Stimulated activated CD4-positive, alpha-beta T cell treated with anti-CD3 and anti-CD28 coated beads, Interleukin-12 subunit alpha, Interleukin-12 subunit beta, amount 100 ng/mL, for 4 hours (primary cell): ENCODE measurements at regions not wholly inside any gene's neighbourhood (a gene's known extent, or its start where the extent isn't known, plus 50 kb on each side); places are given as distances from the start of the nearest gene placed in this dataset.

Experiments
- DNase-seq: peaks from one replicate; pipeline ENCODE4 v3.0.0-alpha.2; 2020

DNA sequence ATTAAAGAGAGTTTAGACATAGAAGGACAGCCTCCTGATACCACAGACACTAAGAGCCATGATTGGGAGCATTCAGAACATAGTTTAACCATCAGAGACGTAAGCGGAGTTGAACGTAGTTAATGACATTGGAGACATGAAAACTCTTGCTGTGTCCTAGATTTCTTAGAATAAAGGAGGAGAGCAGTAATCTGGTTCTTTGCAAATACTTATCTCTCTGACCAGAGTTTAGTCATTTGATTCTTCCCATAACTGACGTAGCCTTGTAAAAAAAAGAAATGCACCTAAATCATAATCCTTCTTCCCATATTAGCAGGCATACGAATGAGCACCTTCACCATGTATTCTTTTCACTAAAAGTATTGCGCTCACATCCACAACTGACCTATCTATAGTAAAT lies 433.3 kb upstream of the SMC2 start:
- no peak for DNase-seq

DNA sequence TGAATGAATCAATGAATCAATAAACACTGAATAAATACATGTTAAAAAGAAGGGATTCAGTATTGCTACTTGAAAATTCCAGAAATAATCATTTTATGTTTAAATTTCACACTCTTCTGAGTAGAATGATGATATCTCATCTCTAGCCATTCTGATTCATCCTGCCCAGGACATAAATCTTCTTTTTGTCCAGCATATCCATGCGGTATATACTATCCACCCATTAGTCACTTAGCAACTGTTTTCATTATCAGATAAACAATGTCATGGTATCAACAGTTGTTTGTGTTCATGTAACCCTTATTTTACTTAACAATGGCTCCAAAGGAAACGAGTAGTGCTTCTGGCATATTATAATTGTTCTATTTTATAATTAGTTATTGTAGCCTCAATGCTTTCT lies 432.4 kb upstream of the SMC2 start:
- no peak for DNase-seq

DNA sequence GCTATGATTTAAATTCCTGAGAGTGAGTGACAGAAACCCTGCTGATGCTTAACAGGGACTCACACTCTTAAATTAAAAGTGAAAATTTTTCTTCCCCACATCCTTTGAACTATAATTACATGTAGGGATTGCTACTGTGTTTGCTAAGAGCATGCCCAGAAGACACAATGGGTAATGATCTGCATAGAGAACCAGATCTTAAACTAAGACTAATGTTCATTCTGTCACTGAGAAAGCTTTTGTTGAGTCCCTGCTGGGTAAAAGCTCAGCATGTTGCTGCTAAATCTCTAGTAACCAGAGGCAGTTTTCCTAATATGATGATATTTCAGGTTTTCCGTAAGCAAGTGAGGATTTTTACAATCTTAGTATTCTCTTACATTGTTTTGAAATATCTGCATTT lies 424.8 kb upstream of the SMC2 start:
- DNase-seq = no peak

DNA sequence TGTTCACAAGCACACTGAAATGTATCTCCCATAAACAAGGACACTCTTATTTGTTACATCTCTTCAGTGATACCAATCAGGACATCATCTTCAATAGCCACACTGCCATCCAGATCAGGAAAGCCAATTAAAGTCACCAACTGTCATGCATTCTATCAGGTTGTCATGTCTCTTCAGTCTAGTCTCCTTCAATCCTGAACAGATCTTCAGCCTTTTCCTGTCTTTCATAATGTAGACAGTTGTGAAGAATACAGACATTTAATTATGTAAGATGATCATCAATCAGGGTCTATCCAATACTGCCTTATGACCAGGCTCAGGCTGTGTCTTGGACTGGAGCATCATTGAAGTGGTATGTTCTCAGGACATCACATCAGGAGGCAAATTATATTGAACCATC lies 419.8 kb upstream of the SMC2 start:
- DNase-seq = no peak

DNA sequence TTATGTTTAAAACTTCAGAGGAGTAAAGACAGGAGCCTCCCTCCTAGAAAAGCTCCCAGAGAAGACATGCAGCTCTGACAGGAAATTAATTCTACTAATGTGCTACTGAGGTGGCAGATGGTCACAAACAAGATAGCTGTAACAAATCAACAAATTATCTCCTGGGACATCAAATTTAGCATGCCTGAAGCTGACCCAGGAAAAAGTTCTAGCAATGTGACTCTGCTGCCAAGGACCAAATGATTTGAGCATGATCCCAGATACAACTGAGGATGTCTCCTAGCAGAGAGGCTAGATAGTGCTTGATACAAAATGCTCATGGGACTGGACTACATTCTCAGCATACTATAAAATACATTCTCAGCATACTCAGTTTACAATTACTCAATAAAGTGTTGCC lies 413.5 kb upstream of the SMC2 start:
- no peak for DNase-seq

DNA sequence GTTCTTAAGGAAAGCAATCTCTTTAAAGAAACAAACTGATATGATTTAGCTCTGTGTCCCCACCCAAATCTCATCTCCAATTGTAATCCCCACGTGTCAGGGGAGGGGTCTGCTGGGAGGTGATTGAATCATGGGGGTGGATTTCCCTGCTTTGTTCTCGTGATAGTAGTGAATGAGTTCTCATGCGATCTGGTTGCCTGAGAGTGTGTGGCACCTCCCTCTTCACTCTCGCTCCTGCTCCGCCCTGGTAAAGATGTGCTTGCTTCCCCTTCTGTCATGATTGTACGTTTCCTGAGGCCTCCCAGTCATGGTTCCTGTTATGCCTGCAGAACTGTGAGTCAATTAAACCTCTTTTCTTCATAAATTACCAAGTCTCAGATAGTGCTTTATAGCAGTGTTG lies 412.7 kb upstream of the SMC2 start:
- DNase-seq = no peak

DNA sequence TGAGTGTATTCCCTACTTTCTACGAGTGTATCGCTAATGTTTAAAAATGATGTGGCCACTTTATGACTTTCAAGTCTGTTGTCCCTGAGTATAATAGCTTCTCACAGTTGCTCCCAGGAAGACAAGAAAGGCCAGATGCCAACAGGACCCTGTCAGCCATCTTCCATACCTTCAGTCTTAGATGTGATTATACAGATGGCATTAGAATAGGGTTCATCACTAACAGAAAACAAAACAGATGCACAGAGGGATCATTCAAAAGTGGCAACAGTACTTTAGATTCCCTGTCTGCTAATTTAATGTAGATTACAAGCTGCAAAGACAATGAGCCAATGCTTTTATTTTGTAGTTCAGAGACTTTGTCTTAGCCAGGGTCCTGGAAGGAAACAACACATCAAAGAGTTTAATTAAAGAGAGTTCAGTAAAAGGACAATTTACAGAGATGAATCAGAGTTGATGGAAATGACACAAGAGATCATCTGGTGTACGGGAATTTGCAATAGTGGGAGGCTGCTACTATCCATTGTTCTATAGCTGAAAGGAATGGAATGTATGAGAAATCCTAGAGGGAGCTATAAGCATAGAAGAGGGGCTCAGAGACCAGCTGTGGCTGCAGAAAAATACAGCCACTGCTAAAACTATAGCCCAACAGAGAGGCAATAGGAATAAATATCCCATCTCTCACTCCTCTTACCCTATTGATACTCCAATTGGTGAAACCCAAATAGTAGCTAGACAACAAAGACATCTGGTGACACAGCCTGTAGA lies 393.7 kb upstream of the SMC2 start:
- DNase-seq = no peak

DNA sequence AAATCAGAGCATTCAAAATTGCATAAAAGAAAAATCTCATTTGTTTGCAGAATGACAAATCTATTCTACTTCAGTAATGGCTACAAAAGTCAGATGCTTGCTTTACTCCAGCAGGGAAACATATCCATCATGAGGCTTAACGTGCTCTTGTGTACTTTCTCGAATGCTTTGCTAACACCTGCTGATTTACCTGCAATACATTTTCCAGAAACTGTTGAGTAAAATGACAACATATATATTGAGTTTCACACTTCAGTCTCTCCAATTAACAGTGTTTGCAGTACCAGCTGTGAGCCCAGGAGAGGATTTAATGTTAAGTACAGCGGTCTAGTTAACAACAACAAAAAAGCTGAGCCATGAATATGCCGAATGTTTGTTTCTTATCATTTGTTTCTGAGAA lies 391.5 kb upstream of the SMC2 start:
- DNase-seq = no peak

DNA sequence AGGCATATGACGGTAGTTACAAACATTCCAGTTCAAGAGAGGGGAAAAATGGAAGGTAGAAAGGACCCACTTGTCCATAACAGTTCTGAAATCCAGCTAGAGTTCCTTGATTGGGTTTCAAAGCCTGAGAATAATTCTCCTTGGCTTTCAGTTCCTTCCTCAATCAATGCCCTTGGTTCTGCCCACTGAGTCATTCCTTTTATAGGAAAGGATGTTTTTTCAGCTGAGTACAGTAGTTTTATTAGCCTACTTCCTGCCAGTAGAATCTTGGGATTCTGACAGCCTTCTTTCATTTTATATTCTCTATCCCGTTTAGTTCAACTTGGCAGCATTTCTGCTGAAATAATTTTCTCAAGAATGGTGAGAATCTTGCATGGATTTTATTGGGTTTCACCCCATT lies 386.9 kb upstream of the SMC2 start:
- DNase-seq = no peak

DNA sequence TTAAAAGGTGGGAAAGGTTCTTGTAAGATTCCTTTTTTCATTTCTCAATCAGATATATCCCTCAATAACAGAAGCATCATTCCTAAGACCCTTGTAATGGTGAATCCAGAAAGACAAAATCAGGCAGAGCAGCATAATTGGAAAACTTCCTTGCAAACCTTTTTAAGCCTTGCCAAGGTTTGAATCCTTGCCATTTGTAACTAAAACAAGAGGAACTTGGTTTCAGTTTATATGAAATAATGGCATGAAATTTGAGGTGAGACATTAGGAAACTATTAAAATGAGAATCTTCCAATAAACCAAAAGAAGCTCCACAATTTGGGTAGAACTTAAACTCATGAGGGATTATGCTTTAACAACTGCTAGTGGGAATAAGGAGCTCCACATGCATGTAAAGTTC lies 384.7 kb upstream of the SMC2 start:
- DNase-seq = no peak

DNA sequence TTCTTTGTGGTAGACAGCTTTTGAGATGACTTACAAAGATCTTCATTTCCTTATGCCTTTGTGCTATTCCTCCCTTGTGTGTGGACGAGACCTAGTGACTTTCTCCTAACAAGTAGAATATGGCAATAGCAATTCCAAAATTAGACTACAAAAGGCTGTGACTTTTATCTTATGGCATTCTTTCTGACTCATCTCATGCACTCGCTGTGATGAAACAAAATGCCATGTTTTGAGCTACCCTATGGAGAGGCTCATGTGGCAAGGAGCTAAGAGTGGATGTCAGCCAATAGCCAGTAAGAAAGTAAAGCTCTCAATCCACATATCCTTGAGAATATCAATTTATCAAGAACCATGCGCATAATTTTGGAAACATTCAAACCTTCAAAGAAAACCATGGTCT lies 380.5 kb upstream of the SMC2 start:
- DNase-seq = no peak

DNA sequence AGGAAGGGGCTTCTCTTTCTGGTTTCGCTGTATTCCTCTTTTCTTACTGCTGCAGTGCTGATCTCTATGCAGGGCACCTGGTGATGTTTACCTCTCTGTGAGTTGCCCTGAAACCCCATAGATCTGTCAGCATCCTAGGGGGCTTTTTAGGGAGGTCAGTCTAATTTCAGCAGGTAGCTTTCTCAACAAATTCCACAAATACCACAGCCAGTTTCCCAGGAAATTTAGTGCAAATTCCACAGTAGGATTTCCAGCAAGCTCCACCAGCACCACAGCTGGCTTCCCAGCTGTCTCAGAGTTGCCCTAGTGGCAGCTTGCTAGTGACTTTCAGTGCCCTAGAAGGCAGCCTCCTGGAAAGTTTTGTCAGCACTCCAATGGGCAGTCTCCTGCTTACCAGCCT lies 379.1 kb upstream of the SMC2 start:
- no peak for DNase-seq

DNA sequence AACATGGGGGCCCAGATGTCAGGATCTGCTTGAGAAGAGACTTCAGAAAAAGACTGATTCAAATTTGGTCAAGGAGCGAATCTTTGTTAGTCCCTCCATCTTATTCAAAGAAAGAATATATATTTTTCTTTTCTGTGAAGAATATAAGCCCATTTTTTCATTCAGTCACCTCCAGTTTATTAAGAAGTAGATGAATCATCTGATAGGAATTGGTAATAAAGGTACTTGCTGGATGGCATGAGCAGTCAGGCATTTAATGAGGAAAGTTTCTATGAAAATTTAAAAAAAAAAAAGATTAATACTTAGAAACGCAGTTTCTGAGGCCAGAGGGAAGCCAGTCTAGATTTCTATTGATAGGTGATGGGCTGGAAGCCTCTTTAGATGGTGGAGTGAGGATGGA lies 373.1 kb upstream of the SMC2 start:
- no peak for DNase-seq

DNA sequence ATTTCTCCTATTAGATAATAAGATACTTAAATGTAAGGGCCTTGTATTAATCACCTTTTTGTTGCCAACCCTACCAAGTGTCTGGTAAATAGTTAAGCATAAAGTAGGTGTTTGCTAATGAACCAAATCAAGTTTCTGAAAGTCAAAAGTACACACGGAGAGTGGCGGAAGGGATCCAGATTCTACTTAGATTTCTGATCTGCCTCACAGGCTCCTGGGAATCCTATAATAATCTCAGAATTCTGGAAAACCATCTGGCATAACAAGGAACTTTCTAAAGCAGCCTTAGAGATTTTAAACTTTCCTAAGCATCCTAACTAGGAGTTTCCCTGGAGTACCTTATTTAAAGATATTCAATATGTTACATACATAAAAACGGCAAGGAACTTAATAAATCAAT lies 363.2 kb upstream of the SMC2 start:
- DNase-seq = no peak

DNA sequence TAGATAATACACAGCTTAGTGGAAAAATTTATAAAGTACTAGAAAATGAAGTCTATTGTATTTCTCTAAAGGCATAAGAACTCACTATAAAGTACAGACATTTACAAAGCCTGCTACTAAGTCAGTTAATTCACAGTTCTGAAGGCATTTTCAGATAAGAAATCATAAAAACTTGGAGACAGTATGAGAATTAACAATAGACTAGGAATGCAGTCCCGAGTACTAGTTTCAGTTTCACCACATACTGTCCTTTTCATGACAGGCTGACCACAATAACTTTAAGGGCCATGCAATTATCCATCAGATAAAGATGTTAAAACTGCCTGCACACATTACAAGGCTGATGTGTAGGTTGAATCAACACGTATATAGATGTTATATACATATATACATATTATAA lies 362.6 kb upstream of the SMC2 start:
- DNase-seq = no peak

DNA sequence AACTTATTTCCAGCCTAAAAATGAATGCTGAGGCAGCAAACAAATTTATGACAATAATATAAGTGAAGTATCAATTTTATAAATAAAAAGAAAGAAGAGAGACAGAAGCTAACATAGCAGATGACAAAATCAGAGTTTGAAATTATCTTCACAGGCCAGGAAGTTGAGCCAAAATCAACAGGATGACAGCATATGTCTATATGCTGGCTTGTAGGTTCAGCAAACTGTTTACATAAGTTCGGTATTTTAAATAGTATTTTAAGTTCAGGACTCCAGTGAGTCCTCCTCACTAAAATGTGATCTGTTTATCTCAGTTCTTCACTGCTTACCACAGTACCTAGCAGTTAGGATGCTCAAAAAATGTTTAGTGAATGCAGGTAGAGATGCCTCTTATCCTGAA lies 359.6 kb upstream of the SMC2 start:
- no peak for DNase-seq

DNA sequence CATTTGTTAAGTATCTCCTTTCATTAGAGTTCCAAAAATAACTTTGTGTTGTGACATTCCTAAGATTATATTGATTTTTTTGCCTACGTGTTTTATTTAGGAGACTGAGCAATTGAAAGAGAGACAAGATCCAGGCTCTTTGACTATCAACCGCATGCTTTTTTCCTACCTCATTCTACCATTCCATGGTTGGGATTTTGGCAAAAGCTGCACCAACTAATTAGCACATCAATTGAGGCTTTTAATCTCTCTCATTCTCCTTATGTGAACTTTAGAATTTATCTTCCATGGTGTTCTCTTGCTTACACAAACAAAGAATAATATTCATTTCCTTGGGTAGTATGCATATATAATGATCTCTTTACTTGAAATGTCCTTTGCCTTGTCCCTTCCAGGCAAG lies 338.7 kb upstream of the SMC2 start:
- DNase-seq = no peak

DNA sequence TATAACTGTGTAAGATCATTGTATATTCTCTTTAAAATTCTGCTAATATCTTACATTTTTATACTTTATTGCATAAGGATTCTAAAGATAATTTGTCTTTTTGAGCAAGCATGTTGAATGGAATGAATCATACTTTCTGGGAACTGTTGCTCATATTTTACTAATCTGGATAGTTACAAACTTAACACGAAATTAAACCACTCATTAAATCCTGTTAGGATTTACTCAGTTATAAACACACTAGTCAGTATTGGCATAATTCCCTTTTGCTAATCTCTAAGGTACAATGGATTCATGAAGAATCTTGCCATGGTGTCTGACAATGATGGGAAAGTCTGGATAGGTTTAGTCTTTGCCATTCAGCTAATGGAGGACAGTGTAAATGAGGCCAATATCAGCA lies 338.1 kb upstream of the SMC2 start:
- no peak for DNase-seq

DNA sequence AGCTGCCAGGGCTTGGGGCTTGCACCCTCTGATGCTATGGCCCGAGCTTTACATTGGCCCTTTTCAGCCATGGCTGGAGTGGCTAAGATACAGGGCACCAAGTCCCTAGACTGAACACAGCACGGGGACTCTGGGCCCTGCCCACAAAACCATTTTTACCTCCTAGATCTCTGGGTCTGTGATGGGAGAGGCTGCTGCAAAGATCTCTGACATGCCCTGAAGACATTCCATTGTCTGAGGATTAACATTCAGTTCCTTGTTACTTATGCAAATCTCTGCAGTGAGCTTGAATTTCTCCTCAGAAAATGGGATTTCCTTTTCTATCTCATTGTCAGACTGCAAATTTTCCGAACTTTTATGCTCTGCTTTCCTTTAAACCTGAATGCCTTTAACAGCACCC lies 337.0 kb upstream of the SMC2 start:
- DNase-seq = no peak

DNA sequence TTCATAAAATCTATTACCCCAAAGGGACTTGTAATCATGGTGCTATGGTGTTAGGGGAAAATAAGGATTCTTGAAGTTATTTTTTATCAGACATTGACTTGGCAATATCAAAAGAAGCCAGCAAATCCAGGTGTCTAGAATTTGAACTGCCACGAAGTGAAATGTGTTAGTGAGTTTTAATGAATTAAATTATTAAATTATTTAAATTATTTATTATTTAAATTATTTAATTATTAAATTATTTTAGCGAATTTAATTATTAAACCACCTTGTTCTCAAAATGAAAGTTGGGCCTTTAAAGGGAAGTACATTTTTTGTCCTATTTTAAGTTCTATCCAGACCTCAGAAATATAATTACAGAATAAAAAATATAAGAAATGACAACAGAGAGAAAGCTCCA lies 332.6 kb upstream of the SMC2 start:
- DNase-seq = no peak

DNA sequence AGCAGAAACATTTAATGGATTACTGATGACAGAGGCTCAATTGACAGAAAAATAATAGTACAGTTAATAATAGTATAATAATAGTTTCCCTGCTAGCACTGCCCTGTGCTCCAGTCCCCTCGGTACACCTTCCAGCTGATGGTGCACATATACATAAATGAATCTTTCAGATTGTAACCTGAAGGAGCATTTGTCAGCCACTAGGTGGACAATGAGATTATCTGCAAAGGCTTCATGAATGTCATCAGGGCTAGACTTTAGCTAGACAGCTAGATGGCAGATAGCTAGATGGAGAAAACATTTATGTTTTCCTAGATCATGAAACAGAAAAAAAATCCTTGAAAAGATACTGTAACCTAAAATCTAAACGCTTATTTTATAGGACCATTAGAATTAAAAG lies 304.4 kb upstream of the SMC2 start:
- no peak for DNase-seq

DNA sequence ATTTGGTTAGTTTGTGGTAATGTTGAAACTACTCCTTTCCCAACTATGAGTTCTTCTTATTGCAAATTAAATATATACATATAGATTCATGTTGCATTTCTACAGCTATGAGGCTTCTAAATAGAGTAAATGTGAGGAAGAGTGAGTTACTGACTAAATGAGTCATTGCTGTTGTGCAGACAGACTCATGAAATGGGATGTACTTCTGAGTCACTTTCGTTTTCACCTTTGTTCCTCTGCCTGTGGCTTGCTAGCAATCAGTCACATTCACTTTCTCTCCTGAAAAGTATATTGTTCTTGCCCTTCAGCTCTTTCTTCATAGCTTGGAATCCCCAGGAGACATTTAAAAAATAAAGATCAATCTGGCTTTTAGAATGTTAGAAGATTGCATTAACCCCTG lies 295.5 kb upstream of the SMC2 start:
- DNase-seq = no peak

DNA sequence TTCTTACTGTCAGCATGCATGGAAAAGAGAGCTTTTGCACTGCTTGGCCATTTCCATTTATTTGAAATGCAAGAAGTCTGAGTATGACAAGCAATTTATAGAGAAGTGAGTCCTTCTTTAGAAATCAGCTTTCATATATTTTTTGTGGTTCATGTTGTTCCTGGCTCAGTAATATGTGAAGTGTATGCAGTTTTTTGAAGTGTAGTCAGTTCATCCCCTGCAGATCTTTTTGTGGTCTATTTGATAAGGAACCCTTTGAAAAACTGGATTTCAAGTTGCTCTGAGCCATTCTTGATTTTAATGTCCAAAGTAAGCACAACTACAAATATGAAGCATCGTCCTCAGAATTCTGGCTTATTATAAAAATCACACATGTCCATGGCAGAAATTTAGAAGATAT lies 294.1 kb upstream of the SMC2 start:
- no peak for DNase-seq

DNA sequence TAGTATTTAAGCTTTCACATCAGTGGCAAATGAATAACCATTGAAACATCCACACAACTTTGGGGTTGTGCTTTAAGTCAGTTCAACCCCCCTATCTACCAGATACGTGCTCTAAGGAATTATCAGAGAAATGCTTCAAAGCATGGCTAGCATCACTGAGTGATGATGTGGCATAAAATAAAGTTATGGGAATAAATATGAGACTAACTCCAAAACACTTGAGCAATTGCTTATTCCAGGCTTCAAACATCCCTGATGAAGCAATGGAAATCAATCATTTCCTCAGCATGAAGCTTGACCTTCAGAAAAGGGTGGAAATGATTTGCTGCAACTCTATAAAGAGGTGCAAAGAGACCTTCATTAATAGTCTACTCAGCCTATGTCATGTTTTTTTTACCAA lies 292.0 kb upstream of the SMC2 start:
- DNase-seq = no peak

DNA sequence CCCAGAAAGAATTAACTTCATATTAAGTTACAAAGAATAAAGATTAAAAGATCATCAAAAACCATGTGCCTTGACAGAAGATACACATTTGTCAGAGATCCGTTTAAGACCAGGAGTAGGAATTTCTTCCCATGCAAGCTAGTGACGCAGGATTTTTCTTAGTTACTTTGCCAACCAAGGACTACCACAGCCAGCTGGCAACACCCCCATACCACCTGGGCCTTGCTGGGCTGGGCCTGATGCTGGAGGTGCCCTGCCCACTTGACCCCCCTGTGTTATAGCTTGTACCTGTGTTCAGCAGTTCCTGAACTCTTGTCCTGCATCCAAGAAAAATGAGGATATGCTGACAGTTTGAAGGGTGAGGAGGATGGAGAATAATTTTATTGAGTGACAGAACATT lies 290.9 kb upstream of the SMC2 start:
- no peak for DNase-seq
